BE2C (cell line): ENCODE measurements at regions not wholly inside any gene's neighbourhood (a gene's known extent, or its start where the extent isn't known, plus 50 kb on each side); places are given as distances from the start of the nearest gene placed in this dataset.

Experiments used
- DNase-seq: peaks from one replicate; pipeline ENCODE4 v3.0.0-alpha.2; 2020
- H3K27me3 ChIP-seq: fragments of 250-450 bp; sonication (Bioruptor Pico); 2 replicates; pipeline ENCODE4 v1.5.1; 2020; ENCODE audit warnings: mild to moderate bottlenecking
- H3K36me3 ChIP-seq: fragments of 250-450 bp; sonication (Bioruptor Pico); 2 replicates; pipeline ENCODE4 v1.5.1; 2020; ENCODE audit warnings: mild to moderate bottlenecking
- H3K4me1 ChIP-seq: fragments of 250-450 bp; sonication (Bioruptor Pico); 2 replicates; pipeline ENCODE4 v1.5.1; 2020
- H3K4me3 ChIP-seq: 2 replicates; pipeline ENCODE4 v1.5.1; 2011; ENCODE audit warnings: low read depth, low read length
- H3K9me3 ChIP-seq: fragments of 250-450 bp; sonication (Bioruptor Pico); 2 replicates; pipeline ENCODE4 v1.5.1; 2020
- CTCF ChIP-seq: IDR thresholded peaks from 2 replicates; pipeline ENCODE4 v1.5.1; 2012; ENCODE audit warnings: mild to moderate bottlenecking, low read depth, low read length

GRCh38 chr2:150997702-150998440, 263.8 kb downstream of the RBM43 start:
- H3K9me3 ChIP-seq, result no peaks in the 10 kb centered on the region
- H3K36me3 ChIP-seq, result no peaks in the 10 kb centered on the region
- H3K4me1 ChIP-seq, result peaks cover 14% of the 10 kb centered on the region; the same call in 1 of the 2 replicates
- no peaks in the 10 kb centered on the region for H3K27me3 ChIP-seq
- H3K4me3 ChIP-seq, result peak overlapping the region; percentile 16
- DNase-seq, result peak; percentile 70
- TF ChIP-seq CTCF, result no peak

- TF ChIP-seq CTCF, result no peak
- no peaks in the 10 kb centered on the region for H3K27me3 ChIP-seq
- H3K4me3 ChIP-seq, result no peak overlapping the region
- H3K9me3 ChIP-seq, result no peaks in the 10 kb centered on the region
- peak; percentile 47 for DNase-seq
- no peaks in the 10 kb centered on the region for H3K36me3 ChIP-seq
- peaks cover 14% of the 10 kb centered on the region; the same call in 1 of the 2 replicates for H3K4me1 ChIP-seq
Measured at GRCh38 chr2:150997066-150997465, 264.6 kb downstream of the RBM43 start.

- DNase-seq, result no peak
- Histone ChIP-seq H3K27me3 (no peaks in the 10 kb centered on the region), H3K4me3 (no peak overlapping the region), H3K36me3 (no peaks in the 10 kb centered on the region), H3K4me1 (peaks cover 8% of the 10 kb centered on the region; the same call in 1 of the 2 replicates), H3K9me3 (no peaks in the 10 kb centered on the region)
- no peak for TF ChIP-seq CTCF
Measured at GRCh38 chr2:150994076-150994475, 267.6 kb downstream of the RBM43 start.

GRCh38 chr2:150989969-150990368, 271.7 kb downstream of the RBM43 start:
- DNase-seq, result no peak
- no peak overlapping the region for H3K4me3 ChIP-seq
- no peaks in the 10 kb centered on the region for H3K27me3 ChIP-seq
- no peaks in the 10 kb centered on the region for H3K36me3 ChIP-seq
- TF ChIP-seq CTCF, result no peak
- H3K4me1 ChIP-seq, result no peaks in the 10 kb centered on the region
- H3K9me3 ChIP-seq, result no peaks in the 10 kb centered on the region

DNA sequence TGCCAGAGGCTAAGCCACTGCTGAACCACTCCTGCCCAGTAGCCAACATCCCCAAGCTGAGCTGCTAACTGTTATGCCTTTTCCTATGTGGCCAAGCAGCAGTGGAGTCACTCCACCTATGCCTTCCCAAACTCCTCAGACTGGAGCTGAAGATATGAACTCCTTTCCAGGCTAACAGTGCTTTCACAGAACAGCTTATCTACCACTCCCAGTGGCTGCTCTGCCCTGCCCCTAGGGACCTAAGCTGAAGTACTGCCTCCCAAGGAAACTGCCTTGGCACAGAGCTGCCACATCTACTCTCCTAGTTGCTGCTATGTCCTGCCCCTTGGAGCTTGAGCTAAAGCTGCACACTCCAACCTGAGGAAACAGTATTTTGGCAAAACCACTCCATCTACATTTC, 275.9 kb downstream of the RBM43 start:
- DNase-seq, result no peak
- H3K4me1 ChIP-seq, result peaks cover 7% of the 10 kb centered on the region
- TF ChIP-seq CTCF, result no peak
- no peaks in the 10 kb centered on the region for H3K9me3 ChIP-seq
- no peak overlapping the region for H3K4me3 ChIP-seq
- H3K36me3 ChIP-seq, result no peaks in the 10 kb centered on the region
- H3K27me3 ChIP-seq, result no peaks in the 10 kb centered on the region

DNA sequence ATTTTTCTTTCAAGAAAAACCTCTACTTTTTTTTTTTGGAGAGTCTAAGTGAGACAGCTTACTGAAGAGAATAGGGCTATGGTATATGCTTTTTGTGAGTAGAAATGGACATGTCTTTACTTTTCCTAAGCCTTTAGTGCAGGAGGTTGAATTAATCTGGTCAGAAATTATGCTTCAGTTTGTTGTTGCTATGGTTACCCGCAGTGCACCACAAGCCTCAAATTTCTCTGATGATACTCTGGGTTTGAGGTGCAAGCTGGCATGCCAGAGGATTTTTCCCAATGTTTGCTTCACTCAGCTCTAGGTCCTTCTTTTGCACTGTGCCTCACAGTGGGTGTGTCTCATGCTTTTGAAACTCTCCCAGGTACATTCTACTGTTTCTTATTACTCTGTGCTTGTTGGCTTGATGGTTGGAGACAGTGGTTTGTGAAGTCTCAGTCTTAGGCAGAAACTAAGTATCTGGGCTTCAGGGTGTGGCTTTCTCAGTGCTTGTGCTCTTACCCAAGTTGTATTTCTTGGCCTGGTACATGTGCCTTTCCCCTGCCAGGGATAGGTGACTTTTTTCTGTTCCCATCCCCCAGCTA, 278.3 kb downstream of the RBM43 start:
- H3K36me3 ChIP-seq, result no peaks in the 10 kb centered on the region
- H3K9me3 ChIP-seq, result no peaks in the 10 kb centered on the region
- no peaks in the 10 kb centered on the region for H3K27me3 ChIP-seq
- H3K4me1 ChIP-seq, result peaks cover 7% of the 10 kb centered on the region
- no peak overlapping the region for H3K4me3 ChIP-seq
- DNase-seq, result no peak
- TF ChIP-seq CTCF, result no peak
